ENCODE measurements at regions not wholly inside any gene's neighbourhood (a gene's known extent, or its start where the extent isn't known, plus 50 kb on each side); places are given as distances from the start of the nearest gene placed in this dataset.

GRCh38 chr4:144399927-144400326 lies 246.0 kb upstream of the HHIP start:
- WGBS, 3 donors, result 12 to 31% (median 20%) methylated on average over 2 of the region's 2 CpGs
- Histone ChIP-seq H3K4me1 (ENCODE audit: insufficient read depth) (no peaks in the 10 kb centered on the region), H3K4me3 (no peak overlapping the region), H3K9me3 (no peaks in the 10 kb centered on the region), H3K27me3 (no peaks in the 10 kb centered on the region), H3K36me3 (no peaks in the 10 kb centered on the region), H3K27ac (no peak overlapping the region)
- TF ChIP-seq POLR2A (IDR thresholded peaks at IDR 0.05), result no peak
- no peak for TF ChIP-seq EP300 (IDR thresholded peaks at IDR 0.05)
- TF ChIP-seq, protein P1, sequence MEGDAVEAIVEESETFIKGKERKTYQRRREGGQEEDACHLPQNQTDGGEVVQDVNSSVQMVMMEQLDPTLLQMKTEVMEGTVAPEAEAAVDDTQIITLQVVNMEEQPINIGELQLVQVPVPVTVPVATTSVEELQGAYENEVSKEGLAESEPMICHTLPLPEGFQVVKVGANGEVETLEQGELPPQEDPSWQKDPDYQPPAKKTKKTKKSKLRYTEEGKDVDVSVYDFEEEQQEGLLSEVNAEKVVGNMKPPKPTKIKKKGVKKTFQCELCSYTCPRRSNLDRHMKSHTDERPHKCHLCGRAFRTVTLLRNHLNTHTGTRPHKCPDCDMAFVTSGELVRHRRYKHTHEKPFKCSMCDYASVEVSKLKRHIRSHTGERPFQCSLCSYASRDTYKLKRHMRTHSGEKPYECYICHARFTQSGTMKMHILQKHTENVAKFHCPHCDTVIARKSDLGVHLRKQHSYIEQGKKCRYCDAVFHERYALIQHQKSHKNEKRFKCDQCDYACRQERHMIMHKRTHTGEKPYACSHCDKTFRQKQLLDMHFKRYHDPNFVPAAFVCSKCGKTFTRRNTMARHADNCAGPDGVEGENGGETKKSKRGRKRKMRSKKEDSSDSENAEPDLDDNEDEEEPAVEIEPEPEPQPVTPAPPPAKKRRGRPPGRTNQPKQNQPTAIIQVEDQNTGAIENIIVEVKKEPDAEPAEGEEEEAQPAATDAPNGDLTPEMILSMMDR (IDR thresholded peaks at IDR 0.05), result no peak
- no peak for DNase-seq
- intact Hi-C loops (cut with DNase I), result no loop called here

DNA sequence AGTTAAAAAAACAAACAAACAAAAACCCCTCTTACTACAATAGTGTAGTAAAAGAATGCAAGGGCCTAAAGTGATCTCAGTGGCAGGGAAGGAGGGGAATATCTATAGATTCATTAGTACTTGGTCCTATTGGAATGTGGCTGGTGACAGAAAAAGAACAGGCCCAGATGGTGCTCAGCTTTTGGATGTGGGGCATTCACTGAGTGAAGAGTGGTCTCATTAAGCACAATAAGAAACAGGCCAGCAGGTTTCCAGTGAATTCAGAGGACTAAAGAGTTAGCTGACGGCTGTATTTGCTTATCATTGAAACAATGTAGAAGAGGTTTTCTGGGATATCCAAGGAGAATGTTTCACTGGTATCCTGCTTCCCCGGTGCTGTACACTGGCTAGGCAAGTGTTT lies 243.8 kb upstream of the HHIP start:
- Histone ChIP-seq H3K27ac (no peak overlapping the region), H3K4me3 (no peak overlapping the region), H3K4me1 (ENCODE audit: insufficient read depth) (no peaks in the 10 kb centered on the region), H3K9me3 (no peaks in the 10 kb centered on the region), H3K36me3 (no peaks in the 10 kb centered on the region), H3K27me3 (no peaks in the 10 kb centered on the region)
- intact Hi-C loops (cut with DNase I), result no loop called here
- WGBS, 3 donors, result 92 to 97% (median 94%) methylated on average over 2 of the region's 2 CpGs
- TF ChIP-seq POLR2A (IDR thresholded peaks at IDR 0.05) (no peak), EP300 (IDR thresholded peaks at IDR 0.05) (no peak)
- TF ChIP-seq, protein P1 (IDR thresholded peaks at IDR 0.05), result no peak
- DNase-seq, result no peak

DNA sequence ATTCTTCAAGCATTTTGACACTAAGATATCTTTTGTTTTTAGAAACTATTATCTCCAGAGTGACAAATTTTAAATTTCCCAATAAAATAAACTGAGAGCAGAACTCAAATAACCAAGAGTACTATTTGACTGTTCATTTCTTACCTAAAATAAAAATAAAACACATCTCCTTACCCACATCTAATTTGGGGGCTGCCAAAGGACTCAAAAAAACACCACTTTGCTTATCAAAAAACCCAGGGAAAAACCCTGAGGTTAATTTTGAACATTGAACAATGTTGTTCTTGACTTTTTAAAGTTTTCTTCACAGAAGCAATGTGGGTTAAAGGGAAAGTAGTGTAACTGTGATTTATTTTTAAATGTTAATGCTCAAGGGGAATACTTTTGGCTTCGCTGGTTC lies 243.0 kb upstream of the HHIP start:
- no peaks in the 10 kb centered on the region for H3K4me1 ChIP-seq (ENCODE audit: insufficient read depth)
- no peak overlapping the region for H3K27ac ChIP-seq
- no peaks in the 10 kb centered on the region for H3K9me3 ChIP-seq
- TF ChIP-seq EP300 (IDR thresholded peaks at IDR 0.05), result no peak
- TF ChIP-seq, protein P1 (IDR thresholded peaks at IDR 0.05), result no peak
- no peak for TF ChIP-seq POLR2A (IDR thresholded peaks at IDR 0.05)
- H3K4me3 ChIP-seq, result no peak overlapping the region
- H3K27me3 ChIP-seq, result no peaks in the 10 kb centered on the region
- H3K36me3 ChIP-seq, result no peaks in the 10 kb centered on the region
- no peak for DNase-seq
- 41 to 51% (median 46%) methylated on average over 1 of the region's 1 CpG for WGBS, 3 donors
- intact Hi-C loops (cut with DNase I), result no loop called here

DNA sequence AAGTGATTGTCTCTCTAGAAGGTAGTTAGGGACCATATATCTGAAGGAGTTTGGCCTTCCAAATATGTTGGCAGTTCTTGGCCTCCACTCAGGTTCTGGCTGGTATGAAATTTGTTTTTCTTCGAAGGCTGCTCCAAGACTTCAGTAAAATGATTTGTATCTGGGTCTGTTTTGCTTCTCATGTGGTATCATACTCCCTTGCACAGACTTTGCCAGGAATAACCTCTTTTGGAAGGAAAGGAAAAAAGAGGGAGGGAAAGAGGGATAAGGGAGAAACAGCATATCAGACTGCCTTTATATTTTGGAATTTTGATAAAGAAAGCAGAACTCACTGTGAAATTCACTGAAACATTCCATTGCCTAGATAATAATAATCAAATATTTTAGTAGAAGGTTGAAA lies 242.1 kb upstream of the HHIP start:
- Histone ChIP-seq H3K9me3 (no peaks in the 10 kb centered on the region), H3K27me3 (no peaks in the 10 kb centered on the region), H3K36me3 (no peaks in the 10 kb centered on the region), H3K4me1 (ENCODE audit: insufficient read depth) (no peaks in the 10 kb centered on the region), H3K27ac (no peak overlapping the region), H3K4me3 (no peak overlapping the region)
- intact Hi-C loops (cut with DNase I), result no loop called here
- TF ChIP-seq, protein P1 (IDR thresholded peaks at IDR 0.05), result no peak
- TF ChIP-seq POLR2A (IDR thresholded peaks at IDR 0.05) (no peak), EP300 (IDR thresholded peaks at IDR 0.05) (no peak)
- 3 to 7% (median 4%) methylated on average over 1 of the region's 1 CpG for WGBS, 3 donors
- no peak for DNase-seq

- Histone ChIP-seq H3K27me3 (no peaks in the 10 kb centered on the region), H3K27ac (no peak overlapping the region), H3K36me3 (no peaks in the 10 kb centered on the region), H3K9me3 (no peaks in the 10 kb centered on the region), H3K4me3 (no peak overlapping the region), H3K4me1 (ENCODE audit: insufficient read depth) (no peaks in the 10 kb centered on the region)
- no peak for DNase-seq
- TF ChIP-seq POLR2A (IDR thresholded peaks at IDR 0.05), result no peak
- TF ChIP-seq, protein P1 (IDR thresholded peaks at IDR 0.05), result no peak
- no peak for TF ChIP-seq EP300 (IDR thresholded peaks at IDR 0.05)
- 70 to 86% (median 79%) methylated on average over 4 of the region's 4 CpGs for WGBS, 3 donors
- intact Hi-C loops (cut with DNase I), result no loop called here
Measured at GRCh38 chr4:144409525-144409924, 236.4 kb upstream of the HHIP start.

All from ovary (tissue), 7 donors.